CD14-positive monocyte (primary cell): ENCODE measurements at regions not wholly inside any gene's neighbourhood (a gene's known extent, or its start where the extent isn't known, plus 50 kb on each side); places are given as distances from the start of the nearest gene placed in this dataset.

ENCODE experiments used
- DNase-seq, 3 donors: peaks; one replicate each; pipeline ENCODE4 v3.0.0-alpha.2; 2011 to 2022
- H2AFZ ChIP-seq: 2 replicates; pipeline ENCODE4 v1.6.0; 2012; ENCODE audit warnings: mild to moderate bottlenecking, low read depth, low read length, inconsistent platforms; ENCODE audit not compliant: insufficient read depth, poor library complexity, severe bottlenecking
- H3K27ac ChIP-seq, 2 donors: 1 replicate in 1 of 2; 2 replicates in 1 of 2; pipeline ENCODE4 v1.5.1; 2012 to 2013; ENCODE audit warnings: low read length in 2 of 2, control low read depth in 1 of 2, inconsistent platforms in 1 of 2, low read depth in 1 of 2, mild to moderate bottlenecking in 1 of 2
- H3K27me3 ChIP-seq, 2 donors: one replicate each; pipeline versions ENCODE4 v1.6.0 to v1.6.1; 2011 to 2013; ENCODE audit warnings: low read length in 2 of 2; ENCODE audit not compliant: control insufficient read depth in 2 of 2, insufficient read depth in 2 of 2
- H3K36me3 ChIP-seq, 2 donors: replicated peaks in 1 of 2; 1 replicate in 1 of 2; 2 replicates in 1 of 2; pipeline versions ENCODE4 v1.5.1 to v1.6.1; 2012 to 2013; ENCODE audit warnings: low read length in 2 of 2, control low read depth in 1 of 2, inconsistent platforms in 1 of 2, mild to moderate bottlenecking in 1 of 2; ENCODE audit not compliant: insufficient read depth in 2 of 2, control insufficient read depth in 1 of 2
- H3K4me1 ChIP-seq, 2 donors: 1 replicate in 1 of 2; 2 replicates in 1 of 2; pipeline versions ENCODE4 v1.5.1 to v1.6.1; 2012 to 2013; ENCODE audit warnings: low read length in 2 of 2, control low read depth in 1 of 2, inconsistent platforms in 1 of 2, mild to moderate bottlenecking in 1 of 2, moderate library complexity in 1 of 2; ENCODE audit not compliant: insufficient read depth in 2 of 2, control insufficient read depth in 1 of 2
- H3K4me2 ChIP-seq: replicated peaks from 2 replicates; pipeline ENCODE3; 2012; ENCODE audit warnings: low read length, moderate library complexity, mild to moderate bottlenecking; ENCODE audit not compliant: poor library complexity, severe bottlenecking; ENCODE audit errors: extremely low read depth
- H3K4me3 ChIP-seq, 3 experiments: fragments of 200-600 bp in 1 of 3; sonication (generic) in 1 of 3; replicated peaks in 1 of 3; 1 replicate in 2 of 3; 2 replicates in 1 of 3; pipeline ENCODE4 v1.5.1; 2011 to 2013; ENCODE audit warnings: low read length in 3 of 3, mild to moderate bottlenecking in 3 of 3, control low read depth in 2 of 3, low read depth in 2 of 3, inconsistent platforms in 1 of 3, moderate library complexity in 1 of 3
- H3K79me2 ChIP-seq: 2 replicates; pipeline ENCODE4 v1.6.0; 2012; ENCODE audit warnings: mild to moderate bottlenecking, control low read depth, inconsistent platforms, low read length, moderate library complexity; ENCODE audit not compliant: insufficient read depth
- H3K9ac ChIP-seq: 2 replicates; pipeline ENCODE4 v1.6.0; 2017; ENCODE audit warnings: low read length, mild to moderate bottlenecking; ENCODE audit not compliant: insufficient read depth, poor library complexity, severe bottlenecking
- H3K9me3 ChIP-seq, 2 donors: replicated peaks in 1 of 2; 1 replicate in 1 of 2; 2 replicates in 1 of 2; pipeline versions ENCODE4 v1.5.1 to v1.6.1; 2012 to 2013; ENCODE audit warnings: low read length in 2 of 2, control low read depth in 1 of 2; ENCODE audit not compliant: control insufficient read depth in 1 of 2, insufficient read depth in 1 of 2
- H4K20me1 ChIP-seq: 2 replicates; pipeline ENCODE4 v1.6.0; 2012; ENCODE audit warnings: mild to moderate bottlenecking, low read length, control low read depth, moderate library complexity; ENCODE audit not compliant: insufficient read depth
- H3K27ac Mint-ChIP-seq, 7 donors: one replicate each; pipeline ENCODE4 v1.8.0; 2020; ENCODE audit warnings: mild to moderate bottlenecking in 7 of 7, mixed read lengths in 7 of 7, moderate library complexity in 6 of 7, inconsistent platforms in 2 of 7
- H3K27me3 Mint-ChIP-seq, 3 donors: one replicate each; pipeline ENCODE4 v1.8.0; 2021 to 2022; ENCODE audit warnings: low read depth in 3 of 3, mild to moderate bottlenecking in 3 of 3, mixed read lengths in 3 of 3, moderate library complexity in 3 of 3, inconsistent platforms in 1 of 3
- H3K36me3 Mint-ChIP-seq, 2 donors: one replicate each; pipeline ENCODE4 v1.8.0; 2020; ENCODE audit warnings: mixed read lengths in 2 of 2, inconsistent platforms in 1 of 2, mild to moderate bottlenecking in 1 of 2
- H3K4me1 Mint-ChIP-seq: one replicate; pipeline ENCODE4 v1.8.0; 2020; ENCODE audit warnings: mild to moderate bottlenecking, mixed read lengths
- H3K4me3 Mint-ChIP-seq, 2 donors: one replicate each; pipeline ENCODE4 v1.8.0; 2020; ENCODE audit warnings: mild to moderate bottlenecking in 2 of 2, mixed read lengths in 2 of 2, moderate library complexity in 1 of 2
- H3K9me3 Mint-ChIP-seq, 7 donors: one replicate each; pipeline ENCODE4 v1.8.0; 2020 to 2022; ENCODE audit warnings: mixed read lengths in 7 of 7, mild to moderate bottlenecking in 6 of 7, moderate library complexity in 6 of 7, inconsistent platforms in 2 of 7
- CTCF ChIP-seq: fragments of 200-600 bp; IDR thresholded peaks from one replicate; pipeline ENCODE4 v1.8.0; 2022; ENCODE audit warnings: antibody characterized with exemption, mild to moderate bottlenecking
- WGBS: methylation state at CpG from one replicate; pipeline ENCODE4 v1.1.5; 2013; ENCODE audit warnings: missing lambda C conversion rate; ENCODE audit not compliant: insufficient coverage; 5-methylcytosine and 5-hydroxymethylcytosine counted together
- intact Hi-C, 2 donors: fragments of 100-400 bp; cut with micrococcal nuclease; formaldehyde crosslinking; loops; one replicate each; pipeline versions ENCODE4 v1.15.0 to v1.15.1; 2023

GRCh38 chr2:12416600-12416999 lies 300.1 kb upstream of the TRIB2 start:
- Mint-ChIP-seq H3K27me3 (no peaks in the 10 kb centered on the region), H3K9me3 (peaks cover 0 to 8% (median 2%) of the 10 kb centered on the region in 7 donors), H3K4me1 (peaks cover 17% of the 10 kb centered on the region), H3K36me3 (no peaks in the 10 kb centered on the region), H3K4me3 (no peak overlapping the region), H3K27ac (peak overlapping the region in 2 of 7 donors; percentile 2 to 26)
- no peaks in the 10 kb centered on the region for H3K36me3 ChIP-seq
- peaks cover 3 to 11% of the 10 kb centered on the region in 2 donors for H3K4me1 ChIP-seq
- H3K4me3 ChIP-seq, result no peak overlapping the region
- TF ChIP-seq CTCF, result peak; percentile 55
- H3K4me2 ChIP-seq, result no peak overlapping the region
- H3K27me3 ChIP-seq, result no peaks in the 10 kb centered on the region
- no peak overlapping the region for H3K27ac ChIP-seq
- peak; percentile 20 to 26 (median 26) for DNase-seq
- peaks cover under 1 to 1% of the 10 kb centered on the region in 2 donors for H3K9me3 ChIP-seq
- WGBS, result 50% methylated on average over 2 of the region's 6 CpGs
- no peak overlapping the region for H2AFZ ChIP-seq
- H3K79me2 ChIP-seq, result no peaks in the 10 kb centered on the region
- H4K20me1 ChIP-seq, result no peaks in the 10 kb centered on the region
- no peak overlapping the region for H3K9ac ChIP-seq
- intact Hi-C loops, result no loop called here

DNA sequence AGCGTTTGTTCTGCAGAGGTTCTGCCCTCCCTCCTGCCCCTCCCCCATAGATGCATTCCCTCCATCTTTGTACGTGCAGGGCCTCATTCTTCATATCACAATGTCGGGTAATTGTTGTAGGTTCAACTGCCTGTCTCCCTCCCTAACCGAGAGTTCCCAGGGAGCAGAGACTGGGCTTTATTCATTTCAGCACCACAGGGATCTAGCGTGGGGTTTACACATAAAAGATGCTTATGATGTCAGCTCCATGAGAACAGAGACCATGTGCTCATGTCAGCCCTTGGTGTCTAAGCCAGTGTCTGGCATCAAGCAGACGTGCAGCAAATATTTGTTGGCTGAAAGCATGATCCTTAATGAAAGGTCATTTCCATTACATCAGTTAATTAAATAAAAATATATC lies 298.9 kb upstream of the TRIB2 start:
- H3K4me3 ChIP-seq, result no peak overlapping the region
- peak overlapping the region in 1 of 7 donors; percentile 64 for H3K27ac Mint-ChIP-seq
- no peak overlapping the region for H3K4me2 ChIP-seq
- H3K27ac ChIP-seq, result no peak overlapping the region
- H3K4me3 Mint-ChIP-seq, result no peak overlapping the region
- H3K4me1 Mint-ChIP-seq, result peaks cover 14% of the 10 kb centered on the region
- 93% methylated on average over 2 of the region's 6 CpGs for WGBS
- no peak for DNase-seq
- H3K9me3 Mint-ChIP-seq, result peaks cover 0 to 2% (median 0%) of the 10 kb centered on the region in 7 donors
- no peaks in the 10 kb centered on the region for H3K36me3 ChIP-seq
- no peak for TF ChIP-seq CTCF
- H3K9me3 ChIP-seq, result no peaks in the 10 kb centered on the region
- no peaks in the 10 kb centered on the region for H4K20me1 ChIP-seq
- peaks cover 3 to 11% of the 10 kb centered on the region in 2 donors for H3K4me1 ChIP-seq
- H3K27me3 Mint-ChIP-seq, result peaks cover 0 to under 1% (median 0%) of the 10 kb centered on the region in 3 donors
- H3K27me3 ChIP-seq, result no peaks in the 10 kb centered on the region
- intact Hi-C loops, result no loop called here
- no peaks in the 10 kb centered on the region for H3K36me3 Mint-ChIP-seq
- H3K79me2 ChIP-seq, result no peaks in the 10 kb centered on the region
- H2AFZ ChIP-seq, result no peak overlapping the region
- no peak overlapping the region for H3K9ac ChIP-seq
